Coronary artery (tissue), 2 donors: ENCODE measurements at regions not wholly inside any gene's neighbourhood (a gene's known extent, or its start where the extent isn't known, plus 50 kb on each side); places are given as distances from the start of the nearest gene placed in this dataset.

Source experiments
- DNase-seq: peaks from one replicate; pipeline ENCODE4 v3.0.0-alpha.2; 2017; ENCODE audit warnings: low spot score
- H3K27ac ChIP-seq, 2 donors: fragments of 200-600 bp; sonication (generic); one replicate each; pipeline ENCODE4 v1.5.1; 2016 to 2019
- H3K4me3 ChIP-seq: fragments of 200-600 bp; sonication (generic); 2 replicates; pipeline ENCODE4 v1.5.1; 2016; ENCODE audit warnings: mild to moderate bottlenecking, moderate library complexity
- TF ChIP-seq, protein P1 (sequence below): fragments of 200-600 bp; sonication (generic); IDR thresholded peaks from one replicate; pipeline ENCODE4 v1.5.1; 2019; ENCODE audit warnings: antibody characterized with exemption

DNA sequence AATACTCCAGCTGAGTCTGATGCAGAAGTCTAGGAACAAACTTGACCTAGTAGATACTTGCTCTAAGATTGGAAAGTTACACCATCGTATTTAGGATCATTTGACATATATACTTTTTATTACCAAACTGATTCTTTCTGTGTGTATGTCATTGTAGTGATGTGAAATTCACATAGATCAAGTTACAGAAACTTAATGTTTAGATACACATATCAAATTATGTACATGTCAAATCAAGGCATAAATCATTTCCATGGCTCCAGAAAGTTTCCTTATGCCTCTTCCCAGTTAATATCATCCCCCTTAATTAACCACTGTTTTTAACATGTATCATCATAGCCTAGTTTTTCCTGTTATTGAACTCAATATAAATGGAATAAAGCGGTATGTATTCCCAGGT lies 292.0 kb upstream of the CDH11 start:
- no peak for DNase-seq
- H3K4me3 ChIP-seq: no peak overlapping the region
- H3K27ac ChIP-seq: no peak overlapping the region
- TF ChIP-seq, protein P1, sequence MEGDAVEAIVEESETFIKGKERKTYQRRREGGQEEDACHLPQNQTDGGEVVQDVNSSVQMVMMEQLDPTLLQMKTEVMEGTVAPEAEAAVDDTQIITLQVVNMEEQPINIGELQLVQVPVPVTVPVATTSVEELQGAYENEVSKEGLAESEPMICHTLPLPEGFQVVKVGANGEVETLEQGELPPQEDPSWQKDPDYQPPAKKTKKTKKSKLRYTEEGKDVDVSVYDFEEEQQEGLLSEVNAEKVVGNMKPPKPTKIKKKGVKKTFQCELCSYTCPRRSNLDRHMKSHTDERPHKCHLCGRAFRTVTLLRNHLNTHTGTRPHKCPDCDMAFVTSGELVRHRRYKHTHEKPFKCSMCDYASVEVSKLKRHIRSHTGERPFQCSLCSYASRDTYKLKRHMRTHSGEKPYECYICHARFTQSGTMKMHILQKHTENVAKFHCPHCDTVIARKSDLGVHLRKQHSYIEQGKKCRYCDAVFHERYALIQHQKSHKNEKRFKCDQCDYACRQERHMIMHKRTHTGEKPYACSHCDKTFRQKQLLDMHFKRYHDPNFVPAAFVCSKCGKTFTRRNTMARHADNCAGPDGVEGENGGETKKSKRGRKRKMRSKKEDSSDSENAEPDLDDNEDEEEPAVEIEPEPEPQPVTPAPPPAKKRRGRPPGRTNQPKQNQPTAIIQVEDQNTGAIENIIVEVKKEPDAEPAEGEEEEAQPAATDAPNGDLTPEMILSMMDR: no peak

GRCh38 chr16:65410801-65411200 lies 288.9 kb upstream of the CDH11 start:
- no peak for DNase-seq
- TF ChIP-seq, protein P1: no peak
- Histone ChIP-seq H3K4me3 (no peak overlapping the region), H3K27ac (no peak overlapping the region)

GRCh38 chr16:65409510-65409909 lies 287.6 kb upstream of the CDH11 start:
- DNase-seq: no peak
- TF ChIP-seq, protein P1: no peak
- H3K4me3 ChIP-seq: no peak overlapping the region
- H3K27ac ChIP-seq: no peak overlapping the region

- H3K4me3 ChIP-seq: no peak overlapping the region
- no peak for DNase-seq
- H3K27ac ChIP-seq: no peak overlapping the region
- TF ChIP-seq, protein P1: no peak
Measured at GRCh38 chr16:65406933-65407332, 285.1 kb upstream of the CDH11 start.

DNA sequence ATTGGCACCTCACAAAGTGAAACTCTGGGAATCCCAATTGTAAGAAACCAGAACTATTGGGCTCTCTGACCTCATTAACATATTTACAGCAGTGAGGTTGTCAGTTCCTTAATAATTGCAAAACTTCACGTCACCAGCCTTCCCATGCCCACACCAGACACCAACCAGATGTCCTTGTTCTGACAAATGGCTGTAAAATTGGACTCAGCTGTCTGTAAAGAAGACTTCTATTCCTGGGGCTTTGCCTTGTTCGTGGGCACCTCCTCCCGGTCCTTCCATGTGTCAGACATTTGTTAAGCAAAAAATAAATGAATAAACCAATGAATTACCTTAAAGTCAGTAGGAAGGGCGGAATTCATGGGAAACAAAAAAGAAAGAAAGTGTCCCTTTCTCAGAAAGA lies 284.3 kb upstream of the CDH11 start:
- Histone ChIP-seq H3K4me3 (no peak overlapping the region), H3K27ac (no peak overlapping the region)
- no peak for DNase-seq
- TF ChIP-seq, protein P1: no peak

GRCh38 chr16:65394281-65394680 lies 272.4 kb upstream of the CDH11 start:
- H3K4me3 ChIP-seq: no peak overlapping the region
- no peak for DNase-seq
- no peak overlapping the region for H3K27ac ChIP-seq
- TF ChIP-seq, protein P1: no peak

DNA sequence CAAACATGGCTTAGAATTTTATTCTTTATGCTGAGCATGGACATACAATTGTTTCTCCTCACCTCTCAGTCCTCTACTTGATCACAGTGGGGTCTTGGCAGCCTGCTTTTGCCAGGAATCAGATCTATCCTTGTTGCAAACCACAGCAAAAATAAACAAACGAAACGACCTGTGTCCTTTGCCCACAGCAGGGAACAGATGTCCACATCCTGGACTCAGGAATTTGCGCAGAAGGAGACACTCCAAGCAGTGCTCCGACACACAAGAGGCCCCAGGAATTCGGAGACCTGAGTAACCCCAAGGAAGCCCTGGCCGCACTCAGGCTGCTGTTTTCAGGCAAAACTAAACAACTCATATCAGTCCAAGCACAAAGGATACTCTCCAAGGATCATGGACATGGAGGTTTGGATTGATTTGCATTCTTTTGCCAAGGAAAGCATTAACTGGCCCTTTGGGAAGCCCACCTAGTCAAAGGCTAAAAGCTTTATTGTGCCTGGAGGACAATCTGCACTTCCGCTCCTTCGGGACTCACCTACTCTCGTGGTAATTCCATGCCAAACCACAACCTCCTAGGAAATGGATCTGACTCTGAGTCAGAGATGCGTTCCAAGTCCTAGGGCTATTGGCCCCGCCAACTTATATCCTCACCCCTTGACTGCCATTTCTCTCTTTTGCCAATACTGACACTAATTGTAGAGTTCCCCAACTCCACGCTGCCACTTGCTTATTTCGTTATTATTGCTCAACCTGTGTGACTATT lies 271.1 kb upstream of the CDH11 start:
- no peak overlapping the region for H3K4me3 ChIP-seq
- DNase-seq: no peak
- H3K27ac ChIP-seq: no peak overlapping the region
- TF ChIP-seq, protein P1: no peak
